Endodermal cell (in vitro differentiated cells): ENCODE measurements at regions not wholly inside any gene's neighbourhood (a gene's known extent, or its start where the extent isn't known, plus 50 kb on each side); places are given as distances from the start of the nearest gene placed in this dataset.

ENCODE experiments used
- DNase-seq: peaks from one replicate; pipeline ENCODE4 v3.0.0-alpha.2; 2017
- H3K27ac ChIP-seq: 2 replicates; pipeline ENCODE4 v1.5.1; 2013; ENCODE audit warnings: mild to moderate bottlenecking, low read depth, low read length, moderate library complexity
- H3K27me3 ChIP-seq: 2 replicates; pipeline ENCODE4 v1.6.1; 2013; ENCODE audit warnings: mild to moderate bottlenecking, low read length, moderate library complexity; ENCODE audit not compliant: insufficient read depth, control insufficient read depth, poor library complexity, severe bottlenecking
- H3K36me3 ChIP-seq: 2 replicates; pipeline ENCODE4 v1.7.0; 2013; ENCODE audit warnings: mild to moderate bottlenecking, low read length, moderate library complexity; ENCODE audit not compliant: control insufficient read depth, insufficient read depth
- H3K4me1 ChIP-seq: one replicate; pipeline ENCODE4 v1.7.0; 2013; ENCODE audit warnings: low read length; ENCODE audit not compliant: control insufficient read depth, insufficient read depth
- H3K4me3 ChIP-seq: 2 replicates; pipeline ENCODE4 v1.5.1; 2013; ENCODE audit warnings: mild to moderate bottlenecking, low read length, moderate library complexity
- H3K9ac ChIP-seq: 2 replicates; pipeline ENCODE4 v1.6.1; 2013; ENCODE audit warnings: mild to moderate bottlenecking, low read length, moderate library complexity; ENCODE audit not compliant: poor library complexity, severe bottlenecking; ENCODE audit errors: extremely low read depth
- H3K9me3 ChIP-seq: 2 replicates; pipeline ENCODE4 v1.6.1; 2013; ENCODE audit warnings: mild to moderate bottlenecking, low read length, moderate library complexity; ENCODE audit not compliant: control insufficient read depth
- H3K27ac Mint-ChIP-seq: 2 replicates; pipeline ENCODE4 v1.8.0; 2020; ENCODE audit warnings: mixed read lengths
- H3K27me3 Mint-ChIP-seq: 2 replicates; pipeline ENCODE4 v1.8.0; 2021; ENCODE audit warnings: mild to moderate bottlenecking, mixed read lengths; ENCODE audit not compliant: insufficient read depth
- H3K36me3 Mint-ChIP-seq: 2 replicates; pipeline ENCODE4 v1.8.0; 2020; ENCODE audit warnings: low read depth, mixed read lengths
- H3K4me1 Mint-ChIP-seq: 2 replicates; pipeline ENCODE4 v1.8.0; 2020; ENCODE audit warnings: mixed read lengths
- H3K4me3 Mint-ChIP-seq: 2 replicates; pipeline ENCODE4 v1.8.0; 2020; ENCODE audit warnings: mild to moderate bottlenecking, moderate library complexity, mixed read lengths
- H3K9me3 Mint-ChIP-seq: 2 replicates; pipeline ENCODE4 v1.8.0; 2020; ENCODE audit warnings: mild to moderate bottlenecking, mixed read lengths
- CTCF ChIP-seq: fragments of 200-600 bp; sonication (generic); conservative IDR thresholded peaks from 2 replicates; pipeline ENCODE4 v1.5.0; 2021; ENCODE audit warnings: antibody characterized with exemption, mild to moderate bottlenecking
- WGBS, 2 experiments: methylation state at CpG; one replicate each; pipeline versions ENCODE4 v1.1.5 to v1.1.7; 2013; ENCODE audit warnings: missing lambda C conversion rate in 2 of 2, mixed read lengths in 1 of 2; ENCODE audit not compliant: insufficient coverage in 1 of 2, insufficient read length in 1 of 2; 5-methylcytosine and 5-hydroxymethylcytosine counted together

- WGBS, 2 experiments, result 95 to 96% methylated on average over 3 of the region's 4 CpGs
- Mint-ChIP-seq H3K9me3 (no peaks in the 10 kb centered on the region), H3K27me3 (peaks cover 2% of the 10 kb centered on the region), H3K27ac (no peak overlapping the region), H3K36me3 (no peaks in the 10 kb centered on the region), H3K4me3 (no peak overlapping the region), H3K4me1 (peaks cover 6% of the 10 kb centered on the region)
- Histone ChIP-seq H3K4me3 (no peak overlapping the region), H3K27me3 (no peaks in the 10 kb centered on the region), H3K36me3 (no peaks in the 10 kb centered on the region), H3K27ac (no peak overlapping the region), H3K9ac (no peak overlapping the region), H3K4me1 (no peaks in the 10 kb centered on the region), H3K9me3 (no peaks in the 10 kb centered on the region)
- no peak for DNase-seq
- no peak for TF ChIP-seq CTCF
Measured at GRCh38 chr18:27353273-27353672, 168.2 kb upstream of the CHST9 start.

GRCh38 chr18:27349284-27349882, 164.3 kb upstream of the CHST9 start:
- 90% methylated on average over 4 of the region's 4 CpGs; no CpG with 5 or more reads in 1 of the 2 experiments for WGBS, 2 experiments
- no peak overlapping the region for H3K4me3 Mint-ChIP-seq
- no peak overlapping the region for H3K27ac ChIP-seq
- H3K4me1 Mint-ChIP-seq, result peaks cover 6% of the 10 kb centered on the region
- H3K36me3 ChIP-seq, result no peaks in the 10 kb centered on the region
- no peak overlapping the region for H3K4me3 ChIP-seq
- H3K27ac Mint-ChIP-seq, result no peak overlapping the region
- no peaks in the 10 kb centered on the region for H3K4me1 ChIP-seq
- H3K27me3 ChIP-seq, result no peaks in the 10 kb centered on the region
- no peaks in the 10 kb centered on the region for H3K36me3 Mint-ChIP-seq
- no peak overlapping the region for H3K9ac ChIP-seq
- H3K9me3 ChIP-seq, result no peaks in the 10 kb centered on the region
- no peak for DNase-seq
- no peaks in the 10 kb centered on the region for H3K9me3 Mint-ChIP-seq
- no peak for TF ChIP-seq CTCF
- H3K27me3 Mint-ChIP-seq, result peaks cover 2% of the 10 kb centered on the region

- no peak for TF ChIP-seq CTCF
- H3K36me3 ChIP-seq, result no peaks in the 10 kb centered on the region
- Mint-ChIP-seq H3K4me3 (no peak overlapping the region), H3K27me3 (peaks cover 15% of the 10 kb centered on the region), H3K36me3 (no peaks in the 10 kb centered on the region), H3K4me1 (peaks cover 8% of the 10 kb centered on the region), H3K27ac (no peak overlapping the region), H3K9me3 (no peaks in the 10 kb centered on the region)
- no peak for DNase-seq
- WGBS, 2 experiments, result no CpG with 5 or more reads among the region's 1 CpG
- H3K9me3 ChIP-seq, result no peaks in the 10 kb centered on the region
- H3K27ac ChIP-seq, result no peak overlapping the region
- H3K9ac ChIP-seq, result no peak overlapping the region
- no peaks in the 10 kb centered on the region for H3K27me3 ChIP-seq
- no peaks in the 10 kb centered on the region for H3K4me1 ChIP-seq
- H3K4me3 ChIP-seq, result no peak overlapping the region
Measured at GRCh38 chr18:27331606-27332005, 146.5 kb upstream of the CHST9 start.
